IMR-90 (cell line): ENCODE measurements at regions not wholly inside any gene's neighbourhood (a gene's known extent, or its start where the extent isn't known, plus 50 kb on each side); places are given as distances from the start of the nearest gene placed in this dataset.

Experiments
- BHLHE40 ChIP-seq: fragments of 150-350 bp; IDR thresholded peaks from 2 replicates; pipeline ENCODE4 v1.6.1; 2016; ENCODE audit warnings: mild to moderate bottlenecking, low read depth, low read length
- CEBPB ChIP-seq: IDR thresholded peaks from 2 replicates; pipeline ENCODE4 v1.6.1; 2012; ENCODE audit warnings: low read depth, low read length, improper control_type of control experiment
- CHD1 ChIP-seq: IDR thresholded peaks from 2 replicates; pipeline ENCODE4 v1.6.1; 2012; ENCODE audit warnings: low read depth, low read length, improper control_type of control experiment
- FOS ChIP-seq: fragments of 150-350 bp; IDR thresholded peaks from 2 replicates; pipeline ENCODE4 v1.6.1; 2016; ENCODE audit warnings: low read depth, low read length
- MAZ ChIP-seq: IDR thresholded peaks from 2 replicates; pipeline ENCODE4 v1.6.1; 2012; ENCODE audit warnings: low read depth, mild to moderate bottlenecking, low read length, improper control_type of control experiment, moderate library complexity, borderline replicate concordance
- NFE2L2 ChIP-seq: fragments of 150-350 bp; IDR thresholded peaks from 2 replicates; pipeline ENCODE4 v1.6.1; 2016; ENCODE audit warnings: low read depth, mild to moderate bottlenecking, low read length
- POLR2A ChIP-seq: IDR thresholded peaks from 2 replicates; pipeline ENCODE4 v1.6.1; 2012; ENCODE audit warnings: mild to moderate bottlenecking, low read depth, low read length
- RAD21 ChIP-seq: IDR thresholded peaks from 2 replicates; pipeline ENCODE4 v1.6.1; 2012; ENCODE audit warnings: low read length, improper control_type of control experiment
- RCOR1 ChIP-seq: IDR thresholded peaks from 2 replicates; pipeline ENCODE4 v1.6.1; 2012; ENCODE audit warnings: mild to moderate bottlenecking, low read length, improper control_type of control experiment; ENCODE audit not compliant: insufficient replicate concordance
- SMC3 ChIP-seq: fragments of 150-350 bp; IDR thresholded peaks from 2 replicates; pipeline ENCODE4 v1.6.1; 2016; ENCODE audit warnings: low read depth, mild to moderate bottlenecking, antibody characterized with exemption, low read length, moderate library complexity
- TF ChIP-seq, protein P1 (sequence below): conservative IDR thresholded peaks from 2 replicates; pipeline ENCODE4 v1.5.1; 2012; ENCODE audit warnings: mild to moderate bottlenecking, low read depth, low read length, improper control_type of control experiment
- TF ChIP-seq, protein P2 (sequence below): fragments of 150-350 bp; IDR thresholded peaks from 2 replicates; pipeline ENCODE4 v1.6.1; 2017; ENCODE audit warnings: mild to moderate bottlenecking, antibody characterized with exemption, low read length, low read depth

DNA sequence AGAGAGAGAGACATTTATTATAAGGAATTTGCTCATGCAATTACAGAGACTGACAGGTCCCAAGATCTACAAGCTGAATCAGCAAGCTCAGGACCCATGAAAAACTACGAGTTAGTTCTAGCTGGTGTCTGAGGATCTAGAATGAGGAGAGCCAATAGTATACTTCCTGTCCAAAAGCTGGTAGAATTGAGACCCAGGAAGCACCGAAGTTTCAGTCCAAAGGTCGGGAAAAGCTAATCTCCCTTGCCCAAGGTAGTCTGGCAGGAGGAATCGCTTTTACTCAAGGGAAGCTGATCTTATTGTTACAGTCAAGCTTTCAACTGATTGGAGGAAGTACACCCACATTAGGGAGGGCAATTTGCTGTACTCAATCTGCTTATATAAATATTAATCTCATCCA lies 389.6 kb downstream of the ADCYAP1 start:
- TF ChIP-seq, protein P1, sequence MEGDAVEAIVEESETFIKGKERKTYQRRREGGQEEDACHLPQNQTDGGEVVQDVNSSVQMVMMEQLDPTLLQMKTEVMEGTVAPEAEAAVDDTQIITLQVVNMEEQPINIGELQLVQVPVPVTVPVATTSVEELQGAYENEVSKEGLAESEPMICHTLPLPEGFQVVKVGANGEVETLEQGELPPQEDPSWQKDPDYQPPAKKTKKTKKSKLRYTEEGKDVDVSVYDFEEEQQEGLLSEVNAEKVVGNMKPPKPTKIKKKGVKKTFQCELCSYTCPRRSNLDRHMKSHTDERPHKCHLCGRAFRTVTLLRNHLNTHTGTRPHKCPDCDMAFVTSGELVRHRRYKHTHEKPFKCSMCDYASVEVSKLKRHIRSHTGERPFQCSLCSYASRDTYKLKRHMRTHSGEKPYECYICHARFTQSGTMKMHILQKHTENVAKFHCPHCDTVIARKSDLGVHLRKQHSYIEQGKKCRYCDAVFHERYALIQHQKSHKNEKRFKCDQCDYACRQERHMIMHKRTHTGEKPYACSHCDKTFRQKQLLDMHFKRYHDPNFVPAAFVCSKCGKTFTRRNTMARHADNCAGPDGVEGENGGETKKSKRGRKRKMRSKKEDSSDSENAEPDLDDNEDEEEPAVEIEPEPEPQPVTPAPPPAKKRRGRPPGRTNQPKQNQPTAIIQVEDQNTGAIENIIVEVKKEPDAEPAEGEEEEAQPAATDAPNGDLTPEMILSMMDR = no peak
- no peak for TF ChIP-seq FOS
- no peak for TF ChIP-seq SMC3
- no peak for TF ChIP-seq RCOR1
- TF ChIP-seq, protein P2, sequence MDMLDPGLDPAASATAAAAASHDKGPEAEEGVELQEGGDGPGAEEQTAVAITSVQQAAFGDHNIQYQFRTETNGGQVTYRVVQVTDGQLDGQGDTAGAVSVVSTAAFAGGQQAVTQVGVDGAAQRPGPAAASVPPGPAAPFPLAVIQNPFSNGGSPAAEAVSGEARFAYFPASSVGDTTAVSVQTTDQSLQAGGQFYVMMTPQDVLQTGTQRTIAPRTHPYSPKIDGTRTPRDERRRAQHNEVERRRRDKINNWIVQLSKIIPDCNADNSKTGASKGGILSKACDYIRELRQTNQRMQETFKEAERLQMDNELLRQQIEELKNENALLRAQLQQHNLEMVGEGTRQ = no peak
- TF ChIP-seq RAD21 = no peak
- no peak for TF ChIP-seq POLR2A
- TF ChIP-seq CEBPB = no peak
- TF ChIP-seq CHD1 = no peak
- TF ChIP-seq MAZ = no peak
- TF ChIP-seq NFE2L2 = no peak
- TF ChIP-seq BHLHE40 = no peak
